ENCODE measurements at regions not wholly inside any gene's neighbourhood (a gene's known extent, or its start where the extent isn't known, plus 50 kb on each side); places are given as distances from the start of the nearest gene placed in this dataset.
"Not testable (repeated sequence)": the region's sequence is repeated elsewhere in the genome, so short reads cannot be mapped to it uniquely, and the experiment has no call there.

DNA sequence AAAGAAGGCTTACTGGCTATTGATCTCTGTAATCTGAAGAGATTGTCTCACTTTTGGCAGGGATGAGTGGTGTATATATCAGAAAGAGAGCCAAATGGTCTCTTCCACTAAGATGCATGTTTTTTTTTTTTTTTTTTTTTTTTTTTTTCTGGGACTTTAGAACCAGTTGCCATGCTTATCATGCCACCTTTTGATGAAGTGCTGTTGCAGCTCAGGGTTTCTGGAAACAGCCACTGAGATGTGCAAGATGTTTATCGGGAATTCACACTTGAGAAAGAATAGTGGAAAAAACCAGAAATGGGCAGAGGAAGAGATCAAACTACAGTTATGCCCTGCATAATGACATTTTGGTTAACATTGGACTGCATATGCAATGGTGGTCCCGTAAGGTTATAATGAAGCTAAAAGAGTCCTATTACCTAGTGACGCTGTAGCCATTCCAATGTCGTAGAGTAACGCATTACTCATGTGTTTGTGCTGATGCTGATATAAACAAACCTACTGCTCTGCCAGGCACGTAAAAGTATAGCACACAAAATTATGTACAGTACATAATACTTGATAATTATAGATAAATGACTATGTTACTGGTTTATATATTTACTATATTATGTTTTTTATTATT lies 121.0 kb downstream of the KLF5 start:
- no peak for DNase-seq

- DNase-seq: no peak
Observed at GRCh38 chr13:73177916-73178565, 119.2 kb downstream of the KLF5 start.

DNA sequence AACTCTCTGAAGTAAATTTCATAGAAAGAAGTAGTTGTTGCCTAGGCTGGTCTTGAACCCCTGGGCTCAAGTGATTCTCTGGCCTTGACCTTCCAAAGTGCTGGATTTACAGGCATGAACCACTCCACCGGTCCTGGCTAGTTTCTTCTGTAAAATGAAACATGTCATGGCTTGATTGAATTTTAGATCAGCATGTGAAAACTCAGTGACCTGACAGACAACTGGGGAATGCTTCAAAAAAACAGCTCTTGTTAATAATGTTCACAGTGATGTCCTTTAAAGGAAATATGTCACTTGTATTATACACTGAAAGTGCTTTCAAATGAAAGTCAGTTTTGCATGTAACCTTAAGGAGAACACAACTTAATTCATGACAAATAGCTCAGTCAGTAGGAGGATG lies 118.2 kb downstream of the KLF5 start:
- no peak for DNase-seq

DNA sequence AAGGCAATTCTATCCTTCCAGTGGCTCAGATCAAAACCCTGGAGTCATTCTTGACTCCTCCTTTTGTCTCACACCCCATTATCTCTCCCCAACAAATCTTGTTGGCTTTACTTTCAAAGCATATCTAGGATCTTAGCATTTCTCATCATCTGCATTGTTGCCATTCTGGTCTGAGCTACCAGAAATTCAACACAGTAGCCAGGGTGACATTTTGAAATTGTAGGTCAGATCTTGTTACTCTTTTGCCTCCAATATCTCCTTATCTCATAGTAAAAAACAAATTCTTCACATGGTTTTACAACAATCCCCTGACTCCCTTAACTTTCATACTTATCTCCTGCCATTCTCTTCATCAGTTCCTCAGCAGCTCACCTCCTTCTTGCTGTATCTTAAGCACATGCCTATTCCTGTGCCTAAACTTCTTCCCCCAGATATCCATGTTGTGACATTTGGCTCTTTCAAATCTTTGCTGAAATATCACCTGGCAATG lies 115.8 kb downstream of the KLF5 start:
- no peak for DNase-seq

GRCh38 chr13:73173279-73173811 lies 114.5 kb downstream of the KLF5 start:
- no peak for DNase-seq

DNA sequence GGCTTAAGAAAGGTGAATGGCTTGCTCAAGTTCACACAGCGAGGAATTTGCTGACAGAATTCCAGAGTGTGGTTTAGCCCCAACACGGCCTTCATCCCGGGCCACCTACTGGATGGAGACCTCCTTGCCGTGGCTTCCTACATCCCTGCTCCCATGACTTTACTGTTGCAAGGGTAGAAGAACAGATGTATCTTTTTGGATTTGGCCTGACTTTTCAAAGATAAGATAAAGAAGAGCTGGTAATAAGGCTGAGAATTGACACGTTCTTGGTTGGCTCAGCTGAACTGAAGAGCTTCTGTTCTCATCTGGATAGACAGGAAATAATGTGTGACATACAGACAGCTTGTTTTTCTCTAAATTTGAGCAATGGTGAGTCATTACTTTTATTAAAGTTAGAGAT lies 113.1 kb downstream of the KLF5 start:
- no peak for DNase-seq

GRCh38 chr13:73171271-73171682 lies 112.5 kb downstream of the KLF5 start:
- no peak for DNase-seq

DNA sequence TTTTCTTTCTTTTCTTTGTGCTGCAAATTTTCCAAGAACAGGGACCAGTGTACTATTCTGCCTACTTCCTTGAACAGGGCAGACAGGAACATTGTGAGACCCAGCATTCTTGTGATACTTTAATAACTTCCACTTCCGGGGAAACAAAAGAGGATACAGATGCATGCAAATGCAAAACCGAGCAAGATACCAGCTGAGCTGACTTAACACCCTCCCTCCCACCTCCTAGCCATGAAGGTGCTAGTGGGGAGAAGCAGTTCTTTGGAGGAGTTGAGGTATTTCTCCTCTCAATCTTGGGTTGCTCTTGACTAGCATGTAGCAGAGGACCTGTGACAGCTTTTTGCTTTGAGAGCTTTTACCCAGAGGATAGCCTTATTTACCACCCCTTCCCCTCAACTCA lies 111.2 kb downstream of the KLF5 start:
- DNase-seq: peak in 1 of 5 experiments; percentile 5

GRCh38 chr13:73168953-73169401 lies 110.2 kb downstream of the KLF5 start:
- DNase-seq: no peak

- peak in 1 of 5 experiments; percentile 8 for DNase-seq
Observed at GRCh38 chr13:73168226-73168952, 109.6 kb downstream of the KLF5 start.

GRCh38 chr13:73167028-73167820 lies 108.4 kb downstream of the KLF5 start:
- DNase-seq: no peak

DNA sequence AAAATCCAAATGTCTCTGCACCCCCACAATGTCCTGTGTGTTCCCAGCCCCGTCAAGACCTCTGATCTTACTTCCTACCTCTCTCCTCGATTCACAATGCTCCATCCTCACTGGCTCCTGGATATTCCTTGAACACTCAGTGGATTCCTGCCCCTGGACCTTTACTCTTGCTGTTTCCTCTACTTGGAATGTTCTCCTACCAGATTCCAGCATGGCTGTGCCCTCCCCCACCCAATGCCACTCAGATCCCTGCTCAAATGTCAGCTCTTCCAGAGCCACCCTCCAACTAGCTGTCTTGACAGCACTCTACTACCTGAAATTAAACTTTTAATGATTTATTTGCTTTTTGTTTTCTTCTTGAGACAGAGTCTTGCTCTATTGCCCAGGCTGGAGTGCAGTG lies 107.4 kb downstream of the KLF5 start:
- no peak for DNase-seq

GRCh38 chr13:73162912-73163911 lies 104.4 kb downstream of the KLF5 start:
- DNase-seq: no peak

- not testable (repeated sequence) for DNase-seq
Observed at GRCh38 chr13:73160371-73161031, 101.7 kb downstream of the KLF5 start.

GRCh38 chr13:73158851-73159250 lies 100.0 kb downstream of the KLF5 start:
- DNase-seq: no peak

DNA sequence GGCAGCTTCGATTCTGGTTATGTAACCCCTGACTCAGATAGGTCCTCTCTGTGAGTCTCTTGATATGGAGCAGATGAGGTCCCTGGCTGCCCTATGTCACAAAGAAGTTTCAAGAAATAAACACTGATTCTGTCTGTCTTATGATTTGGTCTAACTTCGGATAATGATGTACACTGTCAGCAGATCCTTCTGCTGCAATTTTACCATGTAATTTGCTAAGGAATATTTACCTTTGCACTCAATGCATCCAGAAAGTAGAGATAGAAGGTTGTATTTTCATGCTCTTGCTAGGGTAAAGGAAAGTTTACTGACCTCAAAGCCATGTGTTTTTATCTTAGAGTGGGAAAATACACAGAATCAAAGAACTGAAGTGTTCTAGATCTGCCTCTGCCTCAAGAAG lies 98.2 kb downstream of the KLF5 start:
- no peak for DNase-seq

- no peak for DNase-seq
Observed at GRCh38 chr13:73146707-73147106, 87.9 kb downstream of the KLF5 start.

DNA sequence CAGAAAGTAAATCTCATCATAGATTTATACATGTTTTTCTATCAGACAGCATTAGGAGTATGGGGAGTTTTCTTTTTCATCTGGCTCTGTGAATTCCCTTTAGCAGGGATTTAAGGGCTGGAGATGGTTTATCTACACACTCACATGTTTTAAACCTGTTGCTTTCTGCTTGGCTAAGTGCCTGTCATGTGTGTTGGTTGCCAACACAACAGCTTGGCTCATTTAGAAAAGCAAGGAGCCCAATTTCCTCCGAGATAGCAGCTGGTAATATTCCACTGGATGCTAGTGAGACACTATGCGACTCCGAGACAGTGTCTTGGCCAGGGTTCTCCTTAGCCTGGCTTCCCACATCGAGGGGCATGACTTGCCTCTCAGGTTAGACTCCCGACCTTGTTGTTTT lies 83.3 kb downstream of the KLF5 start:
- no peak for DNase-seq

DNA sequence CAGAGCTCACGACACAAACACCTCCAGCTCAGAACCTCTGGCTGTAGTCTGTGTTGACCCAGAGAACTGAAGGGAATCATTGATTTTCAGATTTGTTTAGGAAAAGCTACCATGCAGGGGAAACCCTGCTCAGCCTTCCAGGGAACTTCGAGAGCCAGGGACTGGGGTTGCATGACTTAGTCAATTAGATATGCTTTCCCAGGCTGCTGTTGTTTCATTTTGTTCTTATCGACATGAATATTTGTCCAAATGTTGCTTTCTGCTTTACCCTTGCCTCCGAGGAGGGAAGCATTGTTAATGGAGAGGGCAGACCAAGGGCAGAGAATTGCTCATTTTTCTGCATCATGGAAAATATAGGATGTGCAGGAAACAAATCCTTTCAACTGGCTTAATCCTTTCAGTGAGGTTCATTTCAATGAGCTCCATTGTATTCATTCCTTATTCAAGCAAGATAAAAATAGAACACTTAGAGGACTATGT lies 82.5 kb downstream of the KLF5 start:
- DNase-seq: no peak

DNA sequence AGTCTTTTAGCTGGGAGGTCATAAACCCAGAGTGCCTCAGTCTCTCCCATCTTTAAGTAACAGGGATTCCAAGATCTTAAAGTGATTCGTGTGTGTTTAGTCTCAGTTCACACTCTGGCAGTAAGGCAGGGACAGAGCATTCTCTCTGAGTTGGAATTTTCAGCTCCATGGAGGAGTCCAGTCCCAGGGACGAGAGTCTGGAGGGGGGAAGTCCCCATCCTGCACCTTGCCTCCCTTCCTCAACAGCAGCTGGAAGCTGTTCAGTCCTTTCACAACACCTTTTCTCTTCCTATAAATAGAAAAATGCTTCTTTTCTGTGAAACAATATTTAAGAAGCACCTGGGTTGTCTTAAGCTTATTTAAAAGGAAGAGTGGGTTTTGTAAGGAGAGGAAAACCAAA lies 82.0 kb downstream of the KLF5 start:
- no peak for DNase-seq
